Adrenal gland (tissue), 5 donors: ENCODE measurements at regions not wholly inside any gene's neighbourhood (a gene's known extent, or its start where the extent isn't known, plus 50 kb on each side); places are given as distances from the start of the nearest gene placed in this dataset.

Source experiments
- CTCF ChIP-seq, 6 experiments: fragments of 450-650 bp in 4 of 6; fragments of 200-600 bp in 2 of 6; sonication (generic) in 1 of 6; IDR thresholded peaks; 1 replicate in 5 of 6; 2 replicates in 1 of 6; pipeline versions ENCODE4 v1.5.1 to v1.8.0; 2016 to 2021; ENCODE audit warnings: antibody characterized with exemption in 6 of 6, mild to moderate bottlenecking in 2 of 6, moderate library complexity in 1 of 6
- POLR2A ChIP-seq, 2 donors: fragments of 450-650 bp; IDR thresholded peaks; one replicate each; pipeline ENCODE4 v1.6.1; 2017; ENCODE audit warnings: antibody characterized with exemption in 2 of 2, mild to moderate bottlenecking in 2 of 2, moderate library complexity in 1 of 2
- donor health status: DM: no; HTN: no; CAD: no.

DNA sequence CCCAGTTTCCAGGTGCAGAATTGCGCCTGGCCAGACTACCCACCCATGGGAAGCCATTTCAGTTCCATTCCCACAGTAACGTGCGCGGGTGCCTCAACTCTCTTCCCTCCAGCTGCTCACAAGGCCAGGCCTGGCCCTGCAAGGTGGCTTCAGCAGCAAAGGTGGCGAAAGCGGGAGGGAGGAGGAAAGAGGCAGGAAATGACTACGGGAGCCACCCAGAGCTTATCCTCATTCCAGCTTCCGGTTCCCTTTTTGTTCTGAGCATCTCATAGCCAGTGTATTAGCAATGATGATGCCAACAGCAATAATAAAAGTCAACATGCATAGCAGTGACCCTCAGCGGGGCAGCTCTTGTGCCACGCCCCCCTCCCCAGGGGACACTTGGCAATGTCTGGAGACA is 101.5 kb upstream of the BOD1 start:
- TF ChIP-seq POLR2A (IDR thresholded peaks at IDR 0.05): no peak
- no peak for TF ChIP-seq CTCF (IDR thresholded peaks at IDR 0.05)
